Activated CD4-positive, alpha-beta T cell treated with anti-CD3 and anti-CD28 coated beads, Interleukin-2, amount 50 U/mL, for 48 hours (primary cell): ENCODE measurements at regions not wholly inside any gene's neighbourhood (a gene's known extent, or its start where the extent isn't known, plus 50 kb on each side); places are given as distances from the start of the nearest gene placed in this dataset.
"Not testable (repeated sequence)": the region's sequence is repeated elsewhere in the genome, so short reads cannot be mapped to it uniquely, and the experiment has no call there.

Experiments used
- DNase-seq, 2 experiments: peaks; one replicate each; pipeline ENCODE4 v3.0.0-alpha.2; 2020

DNA sequence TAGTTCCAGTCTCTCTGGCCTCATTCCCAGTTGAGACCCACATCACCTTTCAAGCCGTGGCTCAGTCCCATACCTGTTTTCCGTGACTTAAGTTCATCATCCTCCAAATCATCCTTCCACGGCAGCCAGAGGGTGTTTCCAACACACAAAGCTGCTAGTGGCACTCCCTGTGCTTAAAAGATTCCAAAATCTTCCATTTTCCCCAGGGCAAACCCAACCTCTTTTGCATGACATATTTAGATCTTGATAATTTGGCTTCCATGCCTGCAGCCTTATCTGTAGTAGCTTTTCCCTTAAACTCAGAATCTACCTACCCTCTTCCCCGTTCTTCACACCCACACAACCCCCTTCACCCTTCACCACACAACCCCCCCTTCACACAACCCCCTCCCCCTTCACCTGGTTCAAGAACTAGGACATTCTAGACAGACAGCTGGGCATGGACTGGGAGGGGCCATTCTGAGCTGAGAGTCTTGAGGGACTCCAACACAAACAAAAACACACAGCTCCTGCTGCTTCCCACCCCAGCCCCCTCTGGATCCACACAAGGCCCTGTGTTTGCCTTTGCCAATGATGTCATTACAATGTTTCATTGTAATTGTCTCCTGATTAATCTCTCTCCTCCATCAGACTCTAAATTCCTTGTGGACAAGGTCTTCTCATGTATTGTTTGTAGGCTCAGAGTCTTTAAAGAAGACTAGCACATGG, 268.2 kb downstream of the SH3GL2 start:
- no peak for DNase-seq

DNA sequence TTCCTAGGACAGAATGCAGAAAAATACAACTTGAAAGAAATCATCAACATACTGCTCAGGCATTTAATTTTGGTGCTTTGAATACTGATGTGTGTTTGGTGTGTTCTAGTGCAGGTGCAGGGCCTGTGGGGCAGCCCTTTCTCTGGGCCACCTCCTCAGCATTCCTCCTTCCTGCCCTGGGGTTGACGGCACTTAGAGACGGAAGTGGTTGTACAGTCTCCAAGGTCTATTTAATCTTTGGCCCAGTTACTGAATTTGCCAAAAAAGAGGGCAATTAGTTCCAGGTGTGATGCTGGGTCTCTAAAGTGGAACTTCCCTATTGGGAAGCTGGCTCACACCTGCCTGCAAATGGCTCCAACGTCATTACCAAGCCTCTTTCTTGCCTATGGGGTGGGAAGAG, 269.0 kb downstream of the SH3GL2 start:
- no peak for DNase-seq

DNA sequence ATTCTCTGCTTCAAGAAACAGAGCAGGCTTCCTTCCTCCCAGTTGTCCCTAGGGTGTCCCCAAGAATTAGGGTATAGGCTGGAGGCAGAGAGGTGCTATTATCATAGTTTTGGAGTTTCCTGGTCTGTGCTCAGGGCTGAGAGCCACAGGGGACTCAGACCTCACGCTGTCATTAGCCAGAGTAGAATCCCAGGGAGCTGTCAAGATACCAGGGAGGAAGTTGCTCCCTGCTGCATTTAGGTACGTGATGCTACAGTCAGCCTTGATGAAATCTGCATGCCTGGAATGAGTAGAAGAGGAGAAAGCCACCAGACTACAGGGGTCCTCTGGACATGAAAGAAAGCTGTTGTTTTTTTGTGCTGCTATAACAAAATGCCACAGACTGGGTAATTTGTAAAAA, 273.2 kb downstream of the SH3GL2 start:
- no peak for DNase-seq

DNA sequence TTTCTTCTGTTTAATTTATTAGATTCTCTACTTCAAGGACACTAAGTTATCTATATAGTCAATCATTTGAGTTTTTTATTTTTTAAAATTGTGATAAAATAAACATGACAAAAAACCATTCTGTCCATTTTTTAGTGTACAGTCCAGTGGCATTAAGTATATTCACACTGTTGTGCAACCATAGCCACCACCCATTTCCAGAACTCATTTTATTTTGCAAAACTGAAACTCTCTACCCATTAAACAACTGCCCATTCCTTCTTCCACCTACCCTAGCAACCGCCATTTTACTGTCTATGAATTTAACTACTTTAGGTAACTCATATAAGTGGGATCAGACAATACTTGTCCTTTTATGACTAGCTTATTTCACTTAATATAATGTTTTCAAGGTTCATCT, 275.6 kb downstream of the SH3GL2 start:
- DNase-seq, result no peak

DNA sequence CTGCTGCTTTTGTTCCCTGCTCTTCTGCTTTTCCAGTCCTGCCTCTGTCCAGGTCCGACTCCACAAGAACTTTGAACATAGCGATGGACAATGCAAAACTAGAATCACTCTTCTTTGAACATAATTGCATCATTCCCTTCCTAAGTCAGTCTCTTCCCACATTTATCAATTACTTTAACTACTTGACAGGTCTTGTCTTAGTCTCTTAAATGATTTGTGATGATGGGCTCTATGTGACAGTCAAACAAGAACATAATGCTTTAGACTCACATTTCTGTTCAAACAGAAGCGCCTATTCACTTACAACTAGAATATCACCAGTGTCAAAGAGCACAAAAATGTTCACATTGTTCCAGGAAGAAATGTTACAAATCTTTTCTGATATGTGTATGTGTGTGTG, 278.1 kb downstream of the SH3GL2 start:
- DNase-seq, result no peak

DNA sequence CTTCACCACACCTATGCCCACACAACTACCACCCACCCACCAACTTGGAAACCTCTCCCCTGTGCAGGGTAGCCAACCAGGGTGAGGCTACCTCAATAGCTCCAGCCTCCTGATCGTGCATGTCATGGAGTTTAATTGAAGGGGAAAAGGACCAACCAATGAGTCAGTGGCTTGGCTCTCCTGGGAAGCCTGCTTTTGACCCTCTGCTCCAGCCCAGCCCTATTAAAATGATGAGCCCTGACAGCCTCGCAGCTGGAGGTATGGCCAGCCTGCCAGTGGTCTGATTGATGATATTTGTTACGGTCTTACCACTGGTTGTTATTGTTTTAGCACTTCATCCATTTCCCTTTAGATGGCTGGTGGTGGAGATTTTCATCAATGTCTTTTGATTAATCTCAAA, 280.4 kb downstream of the SH3GL2 start:
- DNase-seq, result no peak

DNA sequence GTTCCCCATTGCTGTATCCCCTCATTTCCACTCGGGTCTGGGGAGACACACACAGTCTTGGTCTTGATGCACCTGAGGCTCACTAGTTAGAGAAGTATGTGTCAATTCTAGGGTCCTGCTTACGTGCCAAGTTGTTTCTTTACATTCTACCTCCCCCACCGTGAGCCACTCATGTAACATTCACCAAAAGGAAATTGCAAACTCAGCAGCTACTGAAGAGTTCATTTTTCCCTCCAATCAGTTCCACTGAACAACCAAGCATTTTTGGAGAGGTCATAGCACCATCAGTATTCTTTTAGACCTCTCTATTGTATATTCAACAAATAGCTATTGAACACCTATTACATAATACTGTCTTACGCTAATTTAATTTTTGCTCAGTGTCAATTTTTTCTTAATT, 281.1 kb downstream of the SH3GL2 start:
- no peak for DNase-seq

DNA sequence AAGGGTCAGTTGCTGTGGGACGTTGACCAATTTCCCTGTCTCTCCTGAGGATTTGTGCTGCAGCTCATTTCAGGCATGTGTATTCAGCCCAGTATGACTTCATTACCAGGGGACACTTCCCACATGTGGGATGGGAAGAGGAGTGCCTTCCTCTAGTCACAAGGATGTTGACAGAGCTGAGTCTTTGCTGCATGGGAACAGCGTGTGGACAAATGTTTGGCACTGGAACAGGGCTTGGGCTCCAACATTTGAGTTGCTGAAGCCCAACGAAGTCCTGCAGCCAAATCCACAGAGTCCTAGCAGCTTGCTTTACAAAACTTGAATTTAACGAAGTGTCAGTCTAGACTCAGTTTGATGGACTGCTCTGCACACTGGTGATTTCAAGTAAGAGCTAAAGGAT, 283.2 kb downstream of the SH3GL2 start:
- DNase-seq, result no peak

DNA sequence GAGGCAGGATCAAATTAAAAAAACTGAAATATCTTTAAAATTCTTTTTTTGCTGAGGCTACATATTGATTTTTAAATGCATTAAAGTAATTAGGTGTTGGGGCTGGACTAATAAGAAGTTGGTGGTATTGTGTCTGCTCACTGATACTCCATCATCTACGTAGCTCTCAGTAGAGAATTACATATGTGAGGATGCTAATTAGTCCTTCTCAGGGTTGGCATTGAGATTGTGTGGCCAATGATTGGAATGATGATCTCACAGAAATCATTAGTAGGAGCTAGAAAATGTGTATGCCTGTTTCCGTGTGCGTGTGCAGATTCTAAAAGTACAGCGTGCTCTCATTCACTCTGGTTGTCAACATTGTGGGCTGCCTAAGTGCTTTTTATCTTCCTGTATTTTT, 283.8 kb downstream of the SH3GL2 start:
- DNase-seq, result no peak

DNA sequence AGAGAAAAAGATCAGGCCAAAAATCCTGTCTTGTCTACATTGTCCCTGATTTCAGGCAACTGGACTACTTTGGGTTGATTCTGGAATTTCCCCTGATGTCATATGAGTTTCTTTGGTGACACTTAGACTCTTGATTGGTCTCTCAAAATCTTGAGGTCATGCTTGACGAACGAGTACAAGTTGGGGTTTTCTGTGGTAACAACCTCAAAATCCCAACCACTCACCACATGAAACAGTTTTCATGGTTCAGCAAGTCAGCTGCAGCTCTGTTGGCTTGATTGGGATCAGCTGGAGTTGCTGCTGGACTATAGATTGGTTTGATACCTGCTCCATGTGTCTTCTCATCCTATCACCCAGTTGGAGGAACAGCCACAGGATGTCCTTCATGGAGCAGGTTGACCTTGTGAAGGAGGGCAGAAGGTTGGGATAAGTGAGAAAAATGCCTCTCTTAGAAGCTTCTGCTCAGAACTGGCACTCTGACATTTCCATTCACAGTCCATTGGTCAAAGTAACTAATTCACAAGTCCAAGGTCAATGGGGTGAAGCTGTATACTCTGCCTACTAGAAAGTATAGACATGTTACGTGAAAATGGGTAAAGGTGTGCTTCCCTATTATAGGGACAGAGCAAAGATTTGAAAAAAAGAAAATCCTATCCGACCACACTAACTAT, 284.5 kb downstream of the SH3GL2 start:
- no peak for DNase-seq

DNA sequence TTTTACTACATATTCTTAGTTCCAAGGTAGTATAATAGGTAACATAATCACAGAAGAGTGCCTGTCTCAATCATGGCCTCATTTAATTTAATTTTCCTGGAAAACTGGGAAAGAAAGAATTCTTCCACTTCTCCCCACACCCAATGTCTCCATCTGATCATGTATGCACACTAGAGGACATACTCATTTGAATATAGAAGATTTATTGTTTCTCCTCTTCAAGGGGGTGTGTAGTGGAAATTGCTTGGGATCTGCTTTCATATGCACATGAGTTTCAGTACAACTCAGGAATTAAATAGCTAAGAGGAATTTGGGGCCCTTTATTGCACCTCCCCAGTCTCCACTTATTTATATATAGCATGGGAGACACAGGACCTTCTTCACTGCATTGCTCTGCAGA, 285.1 kb downstream of the SH3GL2 start:
- DNase-seq, result no peak

DNA sequence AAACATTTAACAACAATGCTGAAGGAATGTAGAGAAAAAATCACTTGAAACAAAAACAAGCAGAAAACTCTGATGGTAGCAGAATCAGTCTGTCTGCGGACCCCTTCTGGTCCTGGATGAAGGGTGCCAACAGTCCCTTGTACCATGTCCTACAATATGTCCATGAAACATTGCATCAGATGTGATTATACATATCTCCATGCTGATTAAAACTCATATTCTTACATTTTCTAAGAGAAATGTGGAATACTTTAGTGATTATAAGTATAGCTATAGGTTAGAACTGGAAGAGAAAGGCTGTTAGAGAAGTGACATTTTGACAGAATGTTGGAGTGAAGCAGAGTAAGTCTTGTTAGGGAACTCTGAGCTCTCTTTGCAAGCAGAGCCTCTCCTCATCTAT, 286.1 kb downstream of the SH3GL2 start:
- no peak for DNase-seq

DNA sequence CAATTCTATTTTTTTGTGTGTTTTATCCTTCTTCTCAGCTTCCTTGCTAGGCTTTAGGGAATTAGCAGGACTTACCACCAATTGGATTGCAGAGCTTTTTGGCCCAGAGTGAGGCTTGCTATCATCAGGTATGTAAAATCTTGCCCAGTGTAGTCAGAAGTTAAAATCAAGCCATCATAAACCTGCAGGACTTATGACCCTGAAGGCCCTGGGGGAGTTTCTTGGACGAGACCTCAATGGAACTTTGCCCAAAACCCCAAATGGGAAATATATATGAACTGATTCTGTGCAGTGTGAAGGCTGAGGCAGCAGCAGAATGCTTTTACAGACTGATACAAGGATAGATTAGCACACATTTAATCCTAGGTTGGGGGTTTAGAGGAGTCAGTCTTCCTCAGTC, 287.0 kb downstream of the SH3GL2 start:
- no peak for DNase-seq

DNA sequence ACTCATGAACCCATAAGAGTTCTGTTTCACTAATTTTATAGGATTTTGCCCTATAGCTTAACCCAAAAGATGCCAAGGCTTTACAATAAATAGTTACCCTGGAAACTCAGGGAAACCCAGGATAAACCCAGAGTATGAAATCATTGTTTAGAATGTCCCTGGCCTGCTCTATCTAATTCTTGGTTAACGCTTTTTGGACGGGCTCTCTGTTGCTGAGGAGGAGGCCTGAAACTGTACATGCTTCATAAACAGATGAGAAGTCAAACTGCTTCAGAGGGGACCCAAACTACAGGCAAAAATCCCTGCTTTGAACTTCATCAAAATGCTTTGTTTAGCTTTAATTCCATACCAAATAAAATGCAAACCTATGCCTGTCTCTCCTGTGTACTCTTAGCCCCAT, 291.9 kb downstream of the SH3GL2 start:
- DNase-seq, result no peak

DNA sequence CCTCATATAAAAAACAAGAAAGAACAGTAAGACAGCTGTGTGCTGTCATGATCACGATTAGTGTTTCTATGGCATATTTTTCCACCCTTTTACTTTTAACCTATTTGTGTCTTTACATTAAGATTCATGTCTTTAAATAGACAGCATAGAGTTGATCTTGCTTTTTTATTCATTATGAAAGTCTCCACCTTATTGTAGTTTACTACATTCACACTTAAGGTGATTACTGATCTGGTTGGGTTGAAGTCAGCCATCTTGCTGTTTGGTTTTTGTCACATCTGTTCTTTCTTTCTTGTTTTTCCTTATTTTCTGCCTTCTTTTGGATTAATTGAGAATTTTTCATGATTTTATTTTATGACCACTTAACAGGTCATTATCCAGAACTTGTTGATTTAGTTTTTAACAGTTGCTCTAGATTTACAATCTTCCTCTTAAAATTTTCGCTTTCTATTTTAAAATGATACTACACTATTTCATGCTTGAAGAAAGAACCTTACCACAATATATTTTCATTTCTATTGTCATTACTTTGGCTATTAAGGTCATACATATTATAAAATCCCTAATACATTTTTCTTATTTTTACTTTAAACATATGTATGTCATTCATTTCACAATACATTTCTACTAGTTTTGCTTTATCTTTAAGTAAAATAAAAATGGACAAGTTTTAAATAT, 292.5 kb downstream of the SH3GL2 start:
- DNase-seq, result no peak

DNA sequence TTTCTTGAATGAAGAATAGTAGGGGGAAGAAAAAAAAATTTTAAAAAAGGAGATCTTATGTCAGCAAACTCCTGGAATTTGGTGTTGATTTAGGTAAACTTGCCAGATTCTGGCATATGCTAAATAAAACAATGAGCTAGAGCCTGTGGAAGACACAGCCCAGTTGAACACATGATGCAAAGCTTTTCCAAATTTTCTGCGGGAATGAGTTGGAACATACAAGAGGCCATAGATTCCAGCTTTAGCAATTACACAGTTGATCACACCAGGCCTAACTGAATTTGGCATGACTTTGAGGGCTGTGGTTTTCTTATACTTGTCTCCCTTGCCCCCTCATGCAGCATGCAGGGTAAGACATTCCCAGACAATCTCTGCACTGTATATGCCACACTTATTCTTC, 297.0 kb downstream of the SH3GL2 start:
- DNase-seq, result no peak

DNA sequence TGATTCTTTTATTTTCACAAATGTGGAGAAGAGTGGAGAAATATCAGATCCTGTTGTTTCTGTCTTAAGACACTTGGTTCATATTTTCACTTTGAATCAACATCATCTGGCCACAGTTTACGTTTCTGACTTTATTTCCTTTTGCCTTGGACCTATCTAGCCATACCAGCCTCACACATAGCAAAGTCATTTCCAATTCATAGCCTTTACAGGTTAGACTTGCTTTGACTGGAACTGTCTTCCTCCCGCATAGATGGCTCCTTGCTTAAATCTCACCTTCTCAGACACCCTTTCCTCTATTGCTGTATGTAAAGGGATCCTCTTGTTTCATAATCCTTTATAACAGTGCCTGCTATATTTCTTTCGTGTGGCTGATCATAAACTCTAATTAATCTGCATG, 297.8 kb downstream of the SH3GL2 start:
- no peak for DNase-seq

DNA sequence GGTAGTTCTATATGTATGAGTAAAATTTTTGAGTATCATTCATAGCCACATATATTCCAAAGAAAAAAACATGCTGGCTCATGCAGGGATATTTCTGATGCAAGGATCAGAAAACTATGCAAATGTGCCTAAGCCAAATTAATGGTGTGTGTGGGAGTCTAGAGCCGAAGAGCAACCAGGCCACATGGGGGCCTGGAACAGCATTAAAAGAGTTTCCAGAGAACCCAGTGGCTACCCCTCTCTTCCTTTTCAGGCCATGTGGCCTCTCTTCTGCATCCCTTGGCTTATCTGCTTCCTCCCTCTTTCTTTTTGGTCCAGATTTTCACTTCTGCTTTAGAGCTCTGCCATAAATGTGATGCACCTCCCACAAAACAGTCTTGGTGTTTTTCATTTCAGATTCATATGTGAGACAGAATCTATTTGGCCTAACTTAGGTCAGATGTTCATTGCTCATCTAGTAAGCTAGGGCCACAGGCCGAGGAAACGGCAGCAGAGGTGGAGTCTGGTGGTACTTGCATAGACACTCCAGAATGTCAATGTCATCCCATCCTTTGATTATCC, 300.0 kb downstream of the SH3GL2 start:
- DNase-seq, result no peak

DNA sequence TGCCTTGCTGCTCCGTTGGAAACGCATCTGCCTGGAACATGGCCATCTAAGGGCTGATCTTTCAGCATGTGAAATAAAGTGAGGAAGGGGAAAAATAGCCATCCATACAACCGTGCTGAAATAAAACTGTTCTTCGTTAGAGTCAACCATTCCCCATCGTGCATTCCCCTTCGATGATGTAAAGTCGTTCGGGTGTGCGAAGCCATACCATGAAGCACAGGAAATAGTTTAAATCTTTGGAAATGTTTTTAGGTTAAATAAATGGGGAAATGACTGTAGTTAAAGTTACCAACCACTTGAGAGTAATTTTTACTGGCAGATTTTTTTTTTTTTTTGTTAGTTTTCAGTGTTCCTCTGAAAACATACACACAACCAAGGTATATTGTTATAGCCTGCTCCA, 302.5 kb downstream of the SH3GL2 start:
- DNase-seq, result no peak

DNA sequence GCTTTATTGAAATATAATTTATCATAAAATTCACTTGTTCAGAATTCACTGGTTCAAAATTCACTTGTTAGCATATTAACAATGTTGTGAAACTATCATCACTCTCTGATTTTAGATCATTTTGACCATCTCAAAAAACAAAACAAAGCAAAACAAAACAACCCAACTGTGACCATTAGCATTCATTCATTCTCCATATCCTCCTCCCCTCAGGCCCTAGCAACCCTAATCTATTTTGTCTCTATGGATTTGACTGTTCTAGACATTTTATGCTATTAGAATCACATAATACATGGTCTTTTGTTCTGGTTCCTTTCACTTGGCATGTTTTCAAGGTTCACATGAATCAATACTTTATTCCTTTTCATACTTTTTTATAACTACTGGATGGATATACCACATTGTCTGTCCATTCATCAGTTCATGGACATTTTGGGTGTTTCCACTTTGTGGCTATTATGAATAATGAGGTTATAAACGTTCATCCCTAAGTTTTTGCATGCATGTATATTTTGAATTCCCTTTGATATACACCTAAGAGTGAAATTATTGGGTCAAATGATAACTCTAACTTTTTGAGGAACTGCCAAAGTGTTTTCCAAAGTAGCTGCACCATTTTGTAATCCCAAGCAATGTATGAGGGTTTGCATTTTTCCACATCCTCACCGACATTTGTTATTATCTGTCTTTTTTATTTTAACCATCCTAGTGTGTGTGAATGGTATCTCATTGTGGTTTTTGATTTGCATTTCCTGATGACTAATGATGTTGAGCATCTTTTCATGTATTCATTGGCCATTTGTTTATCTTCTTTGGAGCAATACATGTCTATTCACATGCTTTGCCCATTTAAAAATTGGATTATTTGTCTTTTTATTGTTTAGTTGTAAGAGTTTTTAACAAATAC, 304.1 kb downstream of the SH3GL2 start:
- no peak for DNase-seq

DNA sequence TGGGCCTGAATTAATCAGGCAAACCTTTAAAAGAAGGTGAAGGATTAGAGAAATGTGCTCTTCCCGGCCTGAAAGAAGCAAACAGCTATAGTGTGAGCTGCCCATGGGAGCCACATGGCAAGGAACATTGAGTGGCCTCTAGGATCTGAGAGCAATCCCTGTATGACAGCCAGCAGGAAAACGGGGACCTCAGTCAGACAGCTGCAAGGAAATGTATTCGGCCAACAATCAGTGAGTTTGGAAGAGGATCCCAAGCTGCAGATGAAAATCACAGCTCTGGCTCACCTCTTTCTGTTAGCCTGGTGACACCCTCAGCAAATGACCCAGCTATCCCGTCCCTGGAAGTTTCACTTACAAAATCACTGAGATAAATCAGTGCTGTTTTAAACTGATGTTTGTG, 309.2 kb downstream of the SH3GL2 start:
- DNase-seq, result no peak

DNA sequence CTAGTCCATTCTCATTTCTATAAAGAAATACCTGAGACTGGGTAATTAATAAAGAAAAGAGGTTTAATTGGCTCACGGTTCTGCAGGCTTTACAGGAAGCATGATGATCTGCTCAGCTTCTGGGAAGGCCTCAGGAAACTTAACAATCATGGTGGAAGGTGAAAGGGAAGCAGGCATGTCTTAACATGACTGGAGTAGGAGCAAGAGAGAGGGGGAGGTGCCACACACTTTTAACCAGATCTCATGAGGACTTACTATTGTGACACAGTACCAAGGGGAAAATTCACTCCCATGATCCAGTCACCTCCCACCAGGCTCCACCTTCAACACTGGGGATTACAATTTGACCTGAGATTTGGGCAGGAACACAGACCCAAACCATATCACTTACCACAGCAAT, 310.1 kb downstream of the SH3GL2 start:
- DNase-seq, result not testable (repeated sequence)
